Tibial artery (tissue), 4 donors: ENCODE measurements at regions not wholly inside any gene's neighbourhood (a gene's known extent, or its start where the extent isn't known, plus 50 kb on each side); places are given as distances from the start of the nearest gene placed in this dataset.

Experiments used
- DNase-seq, 2 donors: peaks; one replicate each; pipeline ENCODE4 v3.0.0-alpha.2; 2019
- H3K27ac ChIP-seq, 2 donors: fragments of 200-600 bp; sonication (generic) in 1 of 2; 1 replicate in 1 of 2; 2 replicates in 1 of 2; pipeline ENCODE4 v1.5.1; 2018 to 2019; ENCODE audit warnings: mild to moderate bottlenecking in 1 of 2
- H3K27me3 ChIP-seq, 2 donors: fragments of 200-600 bp; sonication (generic) in 1 of 2; one replicate each; pipeline versions ENCODE4 v1.5.1 to v1.6.0; 2016 to 2019
- H3K36me3 ChIP-seq, 3 donors: fragments of 200-600 bp; sonication (generic) in 2 of 3; one replicate each; pipeline ENCODE4 v1.5.1; 2016 to 2019; ENCODE audit warnings: mild to moderate bottlenecking in 2 of 3
- H3K4me1 ChIP-seq, 4 donors: fragments of 200-600 bp; sonication (generic) in 2 of 4; 1 replicate in 3 of 4; 2 replicates in 1 of 4; pipeline ENCODE4 v1.5.1; 2016 to 2019
- H3K4me3 ChIP-seq, 2 donors: fragments of 200-600 bp; sonication (generic) in 1 of 2; 1 replicate in 1 of 2; 2 replicates in 1 of 2; pipeline ENCODE4 v1.5.1; 2018 to 2019; ENCODE audit warnings: mild to moderate bottlenecking in 2 of 2
- H3K9me3 ChIP-seq, 3 donors: fragments of 200-600 bp; sonication (generic) in 1 of 3; one replicate each; pipeline ENCODE4 v1.5.1; 2016 to 2019
- CTCF ChIP-seq, 2 experiments: fragments of 200-600 bp in 1 of 2; fragments of 450-650 bp in 1 of 2; IDR thresholded peaks; one replicate each; pipeline ENCODE4 v1.5.1; 2017 to 2019; ENCODE audit warnings: antibody characterized with exemption in 2 of 2, mild to moderate bottlenecking in 1 of 2, moderate library complexity in 1 of 2
- intact Hi-C: fragments of 100-400 bp; cut with DNase I; formaldehyde crosslinking; loops from one replicate; pipeline ENCODE4 v1.15.0; 2023; ENCODE audit warnings: low total_unique reads

- Histone ChIP-seq H3K27me3 (peaks cover 0 to 18% of the 10 kb centered on the region in 2 donors), H3K4me3 (peak overlapping the region; percentile 39 to 44), H3K9me3 (peaks cover 0 to 5% (median 3%) of the 10 kb centered on the region in 3 donors), H3K4me1 (peaks cover 0 to 7% (median 5%) of the 10 kb centered on the region in 4 donors), H3K36me3 (no peaks in the 10 kb centered on the region), H3K27ac (no peak overlapping the region)
- DNase-seq: no peak
- TF ChIP-seq CTCF (IDR thresholded peaks at IDR 0.05): no peak
- intact Hi-C loops: no loop called here
These were observed 1121.6 kb upstream of the TMEM132C start for GRCh38 chr12:127145241-127145928.

GRCh38 chr12:127145929-127146789 lies 1120.8 kb upstream of the TMEM132C start:
- Histone ChIP-seq H3K4me1 (peaks cover 0 to 7% (median 5%) of the 10 kb centered on the region in 4 donors), H3K36me3 (no peaks in the 10 kb centered on the region), H3K9me3 (peaks cover 0 to 5% (median 0%) of the 10 kb centered on the region in 3 donors), H3K27me3 (peaks cover 0 to 18% of the 10 kb centered on the region in 2 donors), H3K4me3 (peak overlapping the region; percentile 39 to 44), H3K27ac (no peak overlapping the region)
- intact Hi-C loops: no loop called here
- no peak for TF ChIP-seq CTCF (IDR thresholded peaks at IDR 0.05)
- no peak for DNase-seq

- Histone ChIP-seq H3K36me3 (no peaks in the 10 kb centered on the region), H3K27me3 (peaks cover 0 to 18% of the 10 kb centered on the region in 2 donors), H3K9me3 (peaks cover 0 to 5% (median 0%) of the 10 kb centered on the region in 3 donors), H3K4me1 (peaks cover 0 to 7% (median 5%) of the 10 kb centered on the region in 4 donors), H3K27ac (no peak overlapping the region), H3K4me3 (no peak overlapping the region)
- DNase-seq: no peak
- TF ChIP-seq CTCF (IDR thresholded peaks at IDR 0.05): no peak
- intact Hi-C loops: no loop called here
These were observed 1119.8 kb upstream of the TMEM132C start for GRCh38 chr12:127146991-127147718.

- TF ChIP-seq CTCF (IDR thresholded peaks at IDR 0.05): no peak
- no peak for DNase-seq
- H3K4me1 ChIP-seq: peaks cover 0 to 7% (median 5%) of the 10 kb centered on the region in 4 donors
- intact Hi-C loops: no loop called here
- H3K4me3 ChIP-seq: no peak overlapping the region
- peaks cover 0 to 3% (median 0%) of the 10 kb centered on the region in 3 donors for H3K9me3 ChIP-seq
- no peak overlapping the region for H3K27ac ChIP-seq
- H3K36me3 ChIP-seq: no peaks in the 10 kb centered on the region
- peaks cover 0 to 18% of the 10 kb centered on the region in 2 donors for H3K27me3 ChIP-seq
These were observed 1119.2 kb upstream of the TMEM132C start for GRCh38 chr12:127147724-127148123.

- DNase-seq: no peak
- H3K27me3 ChIP-seq: peaks cover 0 to 13% of the 10 kb centered on the region in 2 donors
- no peak overlapping the region for H3K4me3 ChIP-seq
- H3K36me3 ChIP-seq: no peaks in the 10 kb centered on the region
- no peaks in the 10 kb centered on the region for H3K9me3 ChIP-seq
- peaks cover 0 to 7% (median 5%) of the 10 kb centered on the region in 4 donors for H3K4me1 ChIP-seq
- intact Hi-C loops: no loop called here
- no peak overlapping the region for H3K27ac ChIP-seq
- TF ChIP-seq CTCF (IDR thresholded peaks at IDR 0.05): no peak
These were observed 1118.7 kb upstream of the TMEM132C start for GRCh38 chr12:127148318-127148717.
